Stimulated activated memory B cell treated with anti-CD40 and anti-IgM and Interleukin-4, amounts not matched to agents 10 μg/mL and 1 μg/mL and 100 μg/mL, for 72 hours (primary cell): ENCODE measurements at regions not wholly inside any gene's neighbourhood (a gene's known extent, or its start where the extent isn't known, plus 50 kb on each side); places are given as distances from the start of the nearest gene placed in this dataset.
"Not testable (repeated sequence)": the region's sequence is repeated elsewhere in the genome, so short reads cannot be mapped to it uniquely, and the experiment has no call there.

Experiments
- ATAC-seq: fragments of 150-1000 bp; cut with Tn5 transposase; 2 replicates; pipeline ENCODE4 v1.10.0; 2021
- H3K27ac Mint-ChIP-seq: one replicate; pipeline ENCODE4 v1.8.0; 2022; ENCODE audit warnings: mild to moderate bottlenecking, mixed read lengths
- H3K27me3 Mint-ChIP-seq: one replicate; pipeline ENCODE4 v1.8.0; 2022; ENCODE audit warnings: mixed read lengths
- H3K36me3 Mint-ChIP-seq: one replicate; pipeline ENCODE4 v1.8.0; 2022; ENCODE audit warnings: mixed read lengths
- H3K4me1 Mint-ChIP-seq: one replicate; pipeline ENCODE4 v1.8.0; 2022; ENCODE audit warnings: mixed read lengths
- H3K4me3 Mint-ChIP-seq: one replicate; pipeline ENCODE4 v1.8.0; 2022; ENCODE audit warnings: mild to moderate bottlenecking, moderate library complexity, mixed read lengths
- H3K9me3 Mint-ChIP-seq: one replicate; pipeline ENCODE4 v1.8.0; 2022; ENCODE audit warnings: mixed read lengths

DNA sequence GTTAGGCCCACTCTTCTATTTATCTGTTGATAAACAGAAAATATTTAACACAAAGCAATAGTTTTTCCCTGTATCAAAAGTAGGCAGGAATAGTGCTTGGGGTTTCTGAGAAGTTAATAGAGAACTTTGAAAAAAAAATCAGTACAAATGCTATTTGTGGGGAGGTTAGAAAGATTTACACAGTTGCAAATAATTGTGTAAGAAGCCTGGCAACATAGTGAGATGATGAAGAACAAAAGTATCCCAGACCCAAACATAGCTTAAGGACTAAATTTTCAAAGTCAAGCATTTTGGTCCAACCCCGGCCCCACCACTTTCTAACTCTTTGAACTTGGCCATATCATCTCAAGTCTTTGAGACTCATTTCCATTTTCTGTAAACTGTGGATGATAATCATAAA, 687.5 kb upstream of the TMEM132C start:
- H3K36me3 Mint-ChIP-seq, result no peaks in the 10 kb centered on the region
- no peak overlapping the region for H3K4me3 Mint-ChIP-seq
- H3K27ac Mint-ChIP-seq, result no peak overlapping the region
- no peak for ATAC-seq
- H3K4me1 Mint-ChIP-seq, result no peaks in the 10 kb centered on the region
- peaks cover 2% of the 10 kb centered on the region for H3K9me3 Mint-ChIP-seq
- no peaks in the 10 kb centered on the region for H3K27me3 Mint-ChIP-seq

DNA sequence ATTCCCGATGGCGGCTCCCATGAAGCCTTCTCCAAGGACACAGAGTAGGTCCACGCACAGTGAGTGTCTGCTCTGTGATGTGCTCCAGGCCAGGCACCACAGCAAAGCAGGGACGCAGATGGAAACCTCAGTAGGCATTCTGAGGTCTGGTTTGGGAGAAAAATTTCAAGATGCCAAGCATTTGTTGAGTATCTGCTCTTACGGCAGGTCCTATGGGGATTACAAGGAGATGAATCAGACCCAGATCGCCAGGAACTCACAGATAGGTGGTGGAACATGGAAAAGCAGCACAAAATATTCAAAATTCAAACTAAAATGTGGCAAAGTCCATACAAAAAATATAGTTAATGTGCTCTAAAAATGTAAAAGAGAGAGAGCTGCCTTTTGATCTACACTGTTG, 684.9 kb upstream of the TMEM132C start:
- no peaks in the 10 kb centered on the region for H3K4me1 Mint-ChIP-seq
- no peaks in the 10 kb centered on the region for H3K27me3 Mint-ChIP-seq
- no peaks in the 10 kb centered on the region for H3K36me3 Mint-ChIP-seq
- no peak overlapping the region for H3K27ac Mint-ChIP-seq
- no peak overlapping the region for H3K4me3 Mint-ChIP-seq
- ATAC-seq, result no peak
- peaks cover 2% of the 10 kb centered on the region for H3K9me3 Mint-ChIP-seq

DNA sequence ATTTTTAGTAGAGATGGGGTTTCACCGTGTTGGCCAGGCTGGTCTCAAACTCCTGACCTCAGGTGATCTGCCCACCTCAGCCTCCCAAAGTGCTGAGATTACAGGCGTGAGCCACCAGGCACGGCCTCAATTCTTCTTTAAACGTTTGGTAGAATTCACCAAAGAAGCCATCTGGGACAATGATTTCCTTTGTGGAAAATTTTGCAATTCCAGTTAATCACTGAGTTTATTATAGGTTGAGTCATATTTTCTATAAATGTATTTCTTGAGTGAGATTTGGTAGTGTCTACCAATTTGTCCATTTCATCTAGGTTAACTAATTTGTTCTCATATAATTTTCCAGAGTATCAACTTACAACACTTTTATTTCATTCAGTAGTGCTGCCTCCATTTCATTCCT, 683.9 kb upstream of the TMEM132C start:
- H3K36me3 Mint-ChIP-seq, result no peaks in the 10 kb centered on the region
- no peaks in the 10 kb centered on the region for H3K27me3 Mint-ChIP-seq
- no peaks in the 10 kb centered on the region for H3K4me1 Mint-ChIP-seq
- H3K27ac Mint-ChIP-seq, result no peak overlapping the region
- no peak for ATAC-seq
- no peak overlapping the region for H3K4me3 Mint-ChIP-seq
- peaks cover 2% of the 10 kb centered on the region for H3K9me3 Mint-ChIP-seq

DNA sequence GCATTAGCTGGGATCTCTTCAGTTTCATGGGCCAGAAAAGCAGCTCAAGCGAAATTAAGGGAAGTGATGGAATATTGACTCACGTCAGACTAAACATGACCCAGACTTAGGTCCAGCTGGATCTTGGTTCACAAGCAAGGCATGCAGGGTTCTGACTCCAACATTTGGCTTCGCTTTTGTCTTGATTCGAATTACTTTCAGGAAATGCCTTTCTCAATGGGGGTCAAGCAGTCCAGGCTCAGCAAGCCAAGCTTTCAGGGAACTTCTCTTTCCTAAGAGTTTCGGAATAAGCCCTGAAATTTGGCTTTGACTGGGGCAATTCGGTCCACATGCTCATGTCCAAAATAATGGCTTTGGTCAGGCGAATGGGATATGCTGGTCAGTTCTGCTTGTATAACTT, 678.7 kb upstream of the TMEM132C start:
- H3K9me3 Mint-ChIP-seq, result no peaks in the 10 kb centered on the region
- no peaks in the 10 kb centered on the region for H3K36me3 Mint-ChIP-seq
- H3K27ac Mint-ChIP-seq, result no peak overlapping the region
- ATAC-seq, result no peak
- H3K27me3 Mint-ChIP-seq, result no peaks in the 10 kb centered on the region
- no peak overlapping the region for H3K4me3 Mint-ChIP-seq
- no peaks in the 10 kb centered on the region for H3K4me1 Mint-ChIP-seq

DNA sequence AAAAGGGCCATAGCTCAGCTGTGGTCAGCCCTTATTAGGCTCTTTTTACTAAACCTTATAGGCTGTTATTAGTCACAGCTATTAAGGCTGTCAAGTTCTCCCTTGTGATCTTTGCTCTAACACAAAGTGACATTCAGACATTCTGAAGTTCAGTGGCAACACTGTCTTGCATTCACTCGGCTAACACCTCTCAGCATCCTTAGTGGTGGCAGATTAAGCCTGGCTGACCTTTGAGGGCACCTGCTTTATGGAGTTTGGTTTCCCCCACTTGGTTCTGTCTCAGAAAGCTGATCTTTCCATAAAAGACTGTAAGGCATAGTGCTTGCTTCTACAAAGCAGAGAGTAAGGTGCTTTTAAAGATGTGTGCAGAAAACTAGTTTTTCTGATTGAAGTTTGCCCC, 677.4 kb upstream of the TMEM132C start:
- Mint-ChIP-seq H3K4me3 (no peak overlapping the region), H3K9me3 (no peaks in the 10 kb centered on the region), H3K27me3 (no peaks in the 10 kb centered on the region), H3K36me3 (no peaks in the 10 kb centered on the region), H3K27ac (no peak overlapping the region), H3K4me1 (no peaks in the 10 kb centered on the region)
- ATAC-seq, result no peak

DNA sequence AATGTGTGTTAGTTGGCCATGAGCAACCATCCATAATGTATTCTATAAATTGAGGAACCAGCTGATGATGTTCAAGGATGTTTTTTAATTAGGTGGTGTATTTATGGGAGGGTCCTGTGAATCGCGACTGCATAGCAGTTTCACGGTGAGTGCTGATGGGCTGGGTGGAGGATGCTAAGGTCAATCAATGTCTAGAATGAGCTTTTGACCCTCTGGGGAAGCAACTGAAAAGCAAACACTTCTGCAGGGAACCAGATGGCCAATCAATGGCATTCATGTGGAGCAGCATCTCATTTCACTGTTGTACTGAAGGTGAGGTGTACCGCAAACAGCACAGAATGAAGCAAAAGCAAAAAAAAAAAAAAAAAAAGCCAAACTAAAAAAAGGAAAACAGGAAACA, 676.1 kb upstream of the TMEM132C start:
- Mint-ChIP-seq H3K4me1 (no peaks in the 10 kb centered on the region), H3K36me3 (no peaks in the 10 kb centered on the region), H3K9me3 (no peaks in the 10 kb centered on the region), H3K4me3 (no peak overlapping the region), H3K27me3 (no peaks in the 10 kb centered on the region), H3K27ac (no peak overlapping the region)
- ATAC-seq, result no peak

DNA sequence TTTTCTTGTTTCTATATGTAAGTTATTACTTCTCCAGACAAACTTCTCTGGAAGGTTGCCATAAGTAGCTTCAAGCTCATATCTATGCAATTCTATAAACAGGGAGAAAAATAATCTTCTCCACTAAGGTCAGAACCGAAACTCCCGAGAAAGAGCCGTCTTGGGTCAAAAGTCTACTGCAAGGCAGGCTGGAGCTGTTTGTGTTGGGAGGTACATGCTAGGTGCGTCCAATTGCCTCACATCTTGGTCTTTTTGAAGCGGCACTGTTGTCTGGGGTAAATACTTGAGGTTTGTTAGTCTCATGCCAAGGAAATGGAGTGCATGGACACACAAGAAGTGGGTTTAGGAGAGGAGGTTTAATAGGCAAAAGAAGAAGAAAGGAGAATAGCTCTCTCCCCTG, 674.7 kb upstream of the TMEM132C start:
- no peaks in the 10 kb centered on the region for H3K36me3 Mint-ChIP-seq
- H3K4me3 Mint-ChIP-seq, result no peak overlapping the region
- no peak for ATAC-seq
- peaks cover 2% of the 10 kb centered on the region for H3K9me3 Mint-ChIP-seq
- H3K27me3 Mint-ChIP-seq, result no peaks in the 10 kb centered on the region
- no peaks in the 10 kb centered on the region for H3K4me1 Mint-ChIP-seq
- H3K27ac Mint-ChIP-seq, result no peak overlapping the region

DNA sequence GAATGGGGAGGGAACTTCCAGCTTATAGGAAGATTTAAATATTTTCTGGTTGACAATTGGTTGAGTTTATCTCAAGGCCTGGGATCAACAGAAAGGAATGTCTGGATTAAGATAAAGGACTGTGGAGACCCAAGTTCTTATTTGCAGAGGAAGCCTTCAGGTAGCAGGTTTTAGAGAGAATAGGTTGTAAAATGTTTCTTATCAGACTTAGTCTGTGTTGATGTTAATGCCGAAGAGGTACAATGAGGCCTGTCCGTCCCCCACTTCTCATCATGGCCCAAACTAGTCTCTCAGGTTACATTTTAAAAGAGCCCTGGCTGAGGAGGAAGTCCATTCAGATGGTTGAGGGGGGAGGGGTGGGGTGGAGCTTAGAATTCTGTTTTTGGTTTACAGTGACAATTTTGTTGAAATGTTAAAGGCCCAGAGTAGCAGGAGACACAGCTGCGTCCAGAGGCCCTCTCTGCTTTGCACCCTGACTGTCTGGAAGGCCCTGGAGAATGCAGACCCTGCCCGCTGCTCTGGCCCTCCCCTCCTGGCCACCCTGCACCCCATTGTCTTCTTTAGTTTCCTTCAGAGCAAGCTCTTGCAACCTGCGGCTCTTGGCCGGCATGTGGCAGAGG, 672.5 kb upstream of the TMEM132C start:
- ATAC-seq, result no peak
- Mint-ChIP-seq H3K27ac (no peak overlapping the region), H3K27me3 (no peaks in the 10 kb centered on the region), H3K4me3 (no peak overlapping the region), H3K4me1 (no peaks in the 10 kb centered on the region), H3K36me3 (no peaks in the 10 kb centered on the region), H3K9me3 (peaks cover 2% of the 10 kb centered on the region)

DNA sequence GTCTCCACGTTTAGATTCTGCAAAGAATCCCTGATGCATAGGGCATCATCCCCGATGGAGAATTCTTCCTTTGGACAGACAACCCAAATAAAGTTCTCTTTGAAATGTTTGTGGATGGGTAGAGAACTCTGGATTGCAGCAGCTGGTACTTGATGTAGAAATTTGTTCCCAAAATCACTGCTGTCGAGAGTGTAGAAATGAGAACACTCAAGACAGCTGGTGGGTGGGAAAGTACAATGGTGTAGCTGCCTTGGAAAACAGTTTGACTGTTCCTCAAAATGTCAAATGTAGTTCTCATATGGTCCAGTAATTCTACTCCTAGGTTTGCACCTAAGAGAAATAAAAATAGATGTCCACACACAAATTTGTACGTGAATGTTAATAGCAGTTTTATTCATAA, 671.5 kb upstream of the TMEM132C start:
- H3K36me3 Mint-ChIP-seq, result no peaks in the 10 kb centered on the region
- H3K9me3 Mint-ChIP-seq, result peaks cover 2% of the 10 kb centered on the region
- H3K27me3 Mint-ChIP-seq, result no peaks in the 10 kb centered on the region
- ATAC-seq, result no peak
- no peaks in the 10 kb centered on the region for H3K4me1 Mint-ChIP-seq
- H3K4me3 Mint-ChIP-seq, result no peak overlapping the region
- H3K27ac Mint-ChIP-seq, result no peak overlapping the region

DNA sequence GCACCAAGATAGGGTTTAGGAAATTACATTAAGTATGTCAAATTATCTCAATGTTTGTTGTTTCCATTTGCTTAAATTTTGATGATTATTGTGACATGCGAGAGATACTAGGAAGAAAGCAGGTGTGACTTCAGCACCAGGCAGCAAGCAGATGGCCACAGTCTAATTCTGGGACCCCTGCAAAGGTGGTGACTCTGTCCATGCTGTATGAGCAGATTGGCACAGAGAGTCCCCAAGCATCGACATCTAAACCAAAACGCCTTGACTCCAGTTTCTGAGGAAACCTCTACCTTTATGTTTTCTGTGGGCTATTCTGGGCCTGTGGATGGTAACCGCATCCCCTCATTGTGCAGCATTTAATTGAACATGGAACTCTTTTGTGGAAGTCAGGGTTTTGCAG, 670.1 kb upstream of the TMEM132C start:
- Mint-ChIP-seq H3K27ac (no peak overlapping the region), H3K36me3 (no peaks in the 10 kb centered on the region), H3K4me1 (no peaks in the 10 kb centered on the region), H3K27me3 (no peaks in the 10 kb centered on the region), H3K9me3 (peaks cover 2% of the 10 kb centered on the region), H3K4me3 (no peak overlapping the region)
- no peak for ATAC-seq

DNA sequence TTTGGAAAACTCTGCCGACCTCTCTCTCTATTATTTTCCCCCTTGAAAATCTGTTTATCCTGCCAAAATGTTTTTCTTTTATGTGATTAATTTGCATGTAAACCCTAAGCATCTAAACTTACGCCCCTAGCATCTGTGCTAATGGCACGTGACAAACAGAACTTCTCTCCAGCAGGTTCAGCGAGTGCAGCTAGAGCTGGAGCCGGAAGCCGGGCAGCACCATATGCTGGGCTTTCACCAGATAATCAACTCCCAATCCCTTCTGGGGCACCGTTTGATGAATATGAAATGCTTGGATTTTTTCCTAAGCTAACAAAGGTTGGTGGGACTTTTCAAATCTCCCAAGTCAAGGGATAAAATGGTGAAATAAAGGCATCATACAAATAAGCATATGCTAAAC, 667.5 kb upstream of the TMEM132C start:
- H3K27me3 Mint-ChIP-seq, result no peaks in the 10 kb centered on the region
- H3K27ac Mint-ChIP-seq, result no peak overlapping the region
- H3K36me3 Mint-ChIP-seq, result no peaks in the 10 kb centered on the region
- peaks cover 2% of the 10 kb centered on the region for H3K9me3 Mint-ChIP-seq
- ATAC-seq, result no peak
- no peaks in the 10 kb centered on the region for H3K4me1 Mint-ChIP-seq
- no peak overlapping the region for H3K4me3 Mint-ChIP-seq

DNA sequence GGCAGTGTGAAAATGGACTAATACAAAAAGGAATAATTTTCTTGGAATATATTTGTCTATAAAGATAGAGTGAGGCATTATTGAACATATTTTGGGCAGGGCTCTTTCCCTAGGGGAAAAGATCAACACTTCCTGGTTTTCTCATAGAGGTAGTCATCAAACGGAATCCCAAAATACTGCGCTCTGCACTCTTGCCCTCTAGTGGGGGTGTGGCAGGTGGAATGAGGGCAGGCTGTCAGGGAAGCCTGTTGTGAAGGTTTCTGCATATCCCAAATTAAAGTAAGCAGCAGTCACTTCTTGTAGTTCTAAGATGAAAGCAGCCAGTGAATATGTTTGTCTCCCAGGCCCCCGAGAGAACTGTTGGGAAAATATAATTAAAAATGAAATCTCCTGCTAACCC, 666.8 kb upstream of the TMEM132C start:
- H3K27me3 Mint-ChIP-seq, result no peaks in the 10 kb centered on the region

DNA sequence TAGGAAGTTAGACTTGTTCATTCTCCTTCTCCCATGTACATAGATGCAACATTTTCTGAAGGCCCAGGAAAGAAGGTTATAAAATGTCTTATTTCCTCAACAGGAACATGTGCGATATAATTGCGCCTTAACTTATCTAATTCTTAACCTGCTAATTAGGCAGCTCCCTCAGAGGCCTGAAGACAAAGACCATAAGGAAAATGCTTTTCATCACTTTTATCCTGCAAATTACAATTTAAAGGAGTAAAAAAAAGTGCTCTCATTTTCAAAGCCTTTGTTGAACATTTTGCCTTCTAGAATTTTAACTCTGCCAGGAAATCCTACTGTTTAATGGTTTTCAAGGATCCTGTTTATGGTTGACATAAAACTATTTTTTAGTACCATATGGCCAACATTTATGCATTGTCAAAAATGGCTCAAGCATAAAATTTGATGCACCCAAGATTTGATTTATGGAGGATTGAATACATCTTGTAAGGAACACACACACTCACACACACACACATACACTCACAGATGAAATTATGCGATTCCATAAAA, 660.4 kb upstream of the TMEM132C start:
- Mint-ChIP-seq H3K27me3 (no peaks in the 10 kb centered on the region), H3K9me3 (peaks cover 9% of the 10 kb centered on the region), H3K4me3 (no peak overlapping the region), H3K36me3 (no peaks in the 10 kb centered on the region), H3K4me1 (no peaks in the 10 kb centered on the region), H3K27ac (no peak overlapping the region)
- ATAC-seq, result no peak

More for the DNA sequence above, 666.8 kb upstream of the TMEM132C start:
- Mint-ChIP-seq H3K36me3 (no peaks in the 10 kb centered on the region), H3K9me3 (peaks cover 2% of the 10 kb centered on the region), H3K4me1 (no peaks in the 10 kb centered on the region), H3K4me3 (no peak overlapping the region), H3K27ac (no peak overlapping the region)
- ATAC-seq, result no peak

DNA sequence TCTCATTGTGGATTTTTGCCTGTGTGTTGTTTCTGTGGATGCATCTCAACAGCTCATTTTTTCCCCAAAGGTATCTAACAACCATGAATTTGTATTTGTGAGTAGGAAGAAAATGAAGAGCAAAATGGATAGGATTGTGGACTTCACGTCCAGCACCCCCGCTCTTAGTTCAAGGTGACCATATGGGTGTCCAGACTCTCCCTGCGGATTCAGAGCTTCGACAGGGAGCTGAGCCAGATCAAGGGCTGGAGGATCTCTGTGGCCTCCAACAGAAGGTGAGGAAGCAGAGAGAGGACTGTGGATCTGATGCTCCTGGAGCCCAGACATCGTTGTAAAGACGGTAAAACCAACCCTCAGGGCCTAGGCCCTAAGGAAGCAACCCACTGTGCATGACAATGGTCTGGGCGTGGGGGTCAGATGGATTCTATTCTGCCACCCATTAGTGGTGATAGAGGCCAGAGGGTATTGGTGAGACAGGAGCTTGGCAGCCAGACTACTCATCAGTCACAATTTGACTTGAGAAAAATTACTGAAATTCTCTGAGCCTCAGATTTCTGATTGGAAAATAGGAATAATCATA, 659.7 kb upstream of the TMEM132C start:
- ATAC-seq, result no peak
- H3K27me3 Mint-ChIP-seq, result no peaks in the 10 kb centered on the region
- no peak overlapping the region for H3K27ac Mint-ChIP-seq
- H3K36me3 Mint-ChIP-seq, result no peaks in the 10 kb centered on the region
- H3K4me3 Mint-ChIP-seq, result no peak overlapping the region
- H3K4me1 Mint-ChIP-seq, result no peaks in the 10 kb centered on the region
- peaks cover 9% of the 10 kb centered on the region for H3K9me3 Mint-ChIP-seq

DNA sequence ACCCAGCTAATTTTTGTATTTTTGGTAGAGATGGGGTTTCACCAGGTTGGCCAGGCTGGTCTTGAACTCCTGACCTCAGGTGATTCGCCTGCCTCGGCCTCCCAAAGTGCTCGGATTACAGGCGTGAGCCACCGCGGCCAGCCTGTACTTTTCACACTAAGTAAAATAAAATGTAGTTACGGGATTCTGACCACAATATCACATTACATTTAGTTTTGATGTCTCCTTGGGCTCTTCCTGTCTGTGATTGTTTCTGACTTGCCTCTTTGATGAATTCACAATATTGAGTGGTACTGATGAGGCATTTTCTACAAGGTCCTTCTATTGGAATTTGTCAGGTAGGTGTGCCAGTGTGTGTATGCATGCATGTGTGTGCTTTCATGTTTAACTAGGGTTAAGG, 658.6 kb upstream of the TMEM132C start:
- not testable (repeated sequence) for H3K36me3 Mint-ChIP-seq, H3K4me1 Mint-ChIP-seq, H3K27me3 Mint-ChIP-seq, H3K9me3 Mint-ChIP-seq, H3K27ac Mint-ChIP-seq, ATAC-seq, H3K4me3 Mint-ChIP-seq

DNA sequence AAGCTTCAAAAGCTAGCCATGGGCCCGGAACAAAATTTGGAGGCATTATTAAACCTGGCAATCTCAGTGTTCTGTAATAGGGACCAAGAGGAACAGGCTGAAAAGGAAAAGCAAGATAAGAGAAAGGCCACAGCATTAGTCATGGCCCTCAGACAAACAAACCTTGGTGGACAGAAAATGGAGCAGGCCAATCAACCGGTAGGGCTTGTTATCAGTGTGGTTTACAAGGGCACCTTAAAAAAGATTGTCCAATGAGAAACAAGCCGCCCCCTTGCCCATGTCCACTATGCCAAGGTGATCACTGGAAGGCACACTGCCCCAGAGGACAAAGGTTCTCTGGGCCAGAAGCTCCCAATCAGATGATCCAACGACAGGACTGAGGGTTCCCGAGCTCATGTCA, 653.9 kb upstream of the TMEM132C start:
- ATAC-seq, result no peak
- Mint-ChIP-seq H3K9me3 (peaks cover 2% of the 10 kb centered on the region), H3K4me3 (no peak overlapping the region), H3K36me3 (no peaks in the 10 kb centered on the region), H3K4me1 (no peaks in the 10 kb centered on the region), H3K27ac (no peak overlapping the region), H3K27me3 (no peaks in the 10 kb centered on the region)
